GM23338 (cell line): ENCODE measurements at regions not wholly inside any gene's neighbourhood (a gene's known extent, or its start where the extent isn't known, plus 50 kb on each side); places are given as distances from the start of the nearest gene placed in this dataset.

Source experiments
- ATAC-seq: fragments of 200-7000 bp; cut with Tn5 transposase; 3 replicates; pipeline ENCODE4 v1.9.1; 2020
- DNase-seq: peaks from one replicate; pipeline ENCODE4 v3.0.0-alpha.2; 2015; ENCODE audit warnings: low spot score
- H2AFZ ChIP-seq: fragments of 200-600 bp; sonication (generic); 2 replicates; pipeline ENCODE4 v1.8.0; 2016; ENCODE audit warnings: antibody characterized with exemption, mild to moderate bottlenecking, moderate library complexity
- H3F3A ChIP-seq: fragments of 200-600 bp; sonication (generic); replicated peaks from 2 replicates; pipeline ENCODE4 v1.8.0; 2017; ENCODE audit warnings: antibody characterized with exemption, mixed run types, low read depth
- H3K27ac ChIP-seq: fragments of 200-600 bp; sonication (generic); 2 replicates; pipeline ENCODE4 v1.6.1; 2016; ENCODE audit warnings: low read depth
- H3K27me3 ChIP-seq: fragments of 200-600 bp; sonication (generic); 2 replicates; pipeline ENCODE4 v1.8.0; 2016; ENCODE audit warnings: mild to moderate bottlenecking, mixed run types, moderate library complexity; ENCODE audit not compliant: insufficient read depth
- H3K36me3 ChIP-seq: fragments of 200-600 bp; sonication (generic); 2 replicates; pipeline ENCODE4 v1.8.0; 2016; ENCODE audit warnings: mild to moderate bottlenecking; ENCODE audit not compliant: insufficient read depth
- H3K4me1 ChIP-seq: fragments of 200-600 bp; sonication (generic); 2 replicates; pipeline ENCODE4 v1.8.0; 2016; ENCODE audit warnings: mild to moderate bottlenecking, moderate library complexity; ENCODE audit not compliant: insufficient read depth
- H3K4me2 ChIP-seq: fragments of 200-600 bp; sonication (generic); 2 replicates; pipeline ENCODE4 v1.7.1; 2017; ENCODE audit warnings: mixed run types
- H3K4me3 ChIP-seq: fragments of 200-600 bp; sonication (generic); 2 replicates; pipeline ENCODE4 v1.6.1; 2016; ENCODE audit warnings: mixed run types
- H3K79me2 ChIP-seq: fragments of 200-600 bp; sonication (generic); replicated peaks from 2 replicates; pipeline ENCODE4 v1.8.0; 2017; ENCODE audit warnings: mild to moderate bottlenecking; ENCODE audit not compliant: insufficient read depth
- H3K9me2 ChIP-seq: fragments of 200-600 bp; sonication (generic); 2 replicates; pipeline ENCODE4 v1.8.0; 2017; ENCODE audit not compliant: insufficient read depth
- H4K20me1 ChIP-seq: fragments of 200-600 bp; sonication (generic); replicated peaks from 2 replicates; pipeline ENCODE4 v1.8.0; 2017; ENCODE audit warnings: mild to moderate bottlenecking; ENCODE audit not compliant: insufficient read depth
- H3K27ac Mint-ChIP-seq: 2 replicates; pipeline ENCODE4 v1.8.0; 2020; ENCODE audit warnings: inconsistent platforms, mild to moderate bottlenecking, moderate library complexity, mixed read lengths
- H3K27me3 Mint-ChIP-seq: 3 replicates; pipeline ENCODE4 v1.8.0; 2022; ENCODE audit warnings: low read depth, mild to moderate bottlenecking, moderate library complexity, mixed read lengths, inconsistent platforms; ENCODE audit not compliant: insufficient read depth, poor library complexity
- H3K36me3 Mint-ChIP-seq: 3 replicates; pipeline ENCODE4 v1.8.0; 2021; ENCODE audit warnings: low read depth, mild to moderate bottlenecking, inconsistent platforms, moderate library complexity, mixed read lengths
- H3K4me1 Mint-ChIP-seq: 3 replicates; pipeline ENCODE4 v1.8.0; 2020; ENCODE audit warnings: mild to moderate bottlenecking, inconsistent platforms, mixed read lengths
- H3K4me3 Mint-ChIP-seq: 3 replicates; pipeline ENCODE4 v1.8.0; 2021; ENCODE audit warnings: moderate library complexity, mild to moderate bottlenecking, inconsistent platforms, mixed read lengths
- H3K9me3 Mint-ChIP-seq: 3 replicates; pipeline ENCODE4 v1.8.0; 2020; ENCODE audit warnings: moderate library complexity, mild to moderate bottlenecking, inconsistent platforms, mixed read lengths
- CREB1 ChIP-seq: fragments of 250-450 bp; sonication (Bioruptor Pico); IDR thresholded peaks from 2 replicates; pipeline ENCODE4 v1.5.0; 2020; ENCODE audit warnings: low read depth, mild to moderate bottlenecking, moderate library complexity
- EZH2 ChIP-seq: fragments of 200-600 bp; sonication (generic); IDR thresholded peaks from one replicate; pipeline ENCODE4 v1.8.0; 2017; ENCODE audit warnings: antibody characterized with exemption, mild to moderate bottlenecking, low read depth; ENCODE audit not compliant: unreplicated experiment
- NANOG ChIP-seq: IDR thresholded peaks from 2 replicates; pipeline ENCODE4 v1.6.1; 2016; ENCODE audit warnings: antibody characterized with exemption, borderline replicate concordance
- POLR2AphosphoS5 ChIP-seq: IDR thresholded peaks from 2 replicates; pipeline ENCODE4 v1.6.1; 2016; ENCODE audit warnings: antibody characterized with exemption, low read depth
- ZNF114 ChIP-seq: fragments of 250-450 bp; sonication (Bioruptor Pico); IDR thresholded peaks from 2 replicates; pipeline ENCODE4 v1.5.0; 2020; ENCODE audit warnings: mild to moderate bottlenecking, moderate library complexity
- ZNF331 ChIP-seq: fragments of 250-450 bp; sonication (Bioruptor Pico); IDR thresholded peaks from 2 replicates; pipeline ENCODE4 v1.5.0; 2020; ENCODE audit warnings: low read depth, mild to moderate bottlenecking, moderate library complexity
- TF ChIP-seq, protein P1 (sequence below): IDR thresholded peaks from 2 replicates; pipeline ENCODE4 v1.6.1; 2016; ENCODE audit warnings: antibody characterized with exemption
- TF ChIP-seq, protein P2 (sequence below), 2 experiments: fragments of 200-600 bp in 1 of 2; sonication (generic) in 1 of 2; conservative IDR thresholded peaks; 2 replicates each; pipeline versions ENCODE4 v1.5.1 to v1.6.1; 2016 to 2017; ENCODE audit warnings: antibody characterized with exemption in 2 of 2, low read depth in 2 of 2, mild to moderate bottlenecking in 2 of 2, moderate library complexity in 1 of 2
- TF ChIP-seq, protein P3 (sequence below): IDR thresholded peaks from one replicate; pipeline ENCODE4 v1.6.1; 2018; ENCODE audit warnings: antibody characterized with exemption; ENCODE audit not compliant: unreplicated experiment
- TF ChIP-seq, protein P4 (sequence below): fragments of 250-450 bp; sonication (Bioruptor Pico); IDR thresholded peaks from 2 replicates; pipeline ENCODE4 v1.5.0; 2020; ENCODE audit warnings: mild to moderate bottlenecking, moderate library complexity

DNA sequence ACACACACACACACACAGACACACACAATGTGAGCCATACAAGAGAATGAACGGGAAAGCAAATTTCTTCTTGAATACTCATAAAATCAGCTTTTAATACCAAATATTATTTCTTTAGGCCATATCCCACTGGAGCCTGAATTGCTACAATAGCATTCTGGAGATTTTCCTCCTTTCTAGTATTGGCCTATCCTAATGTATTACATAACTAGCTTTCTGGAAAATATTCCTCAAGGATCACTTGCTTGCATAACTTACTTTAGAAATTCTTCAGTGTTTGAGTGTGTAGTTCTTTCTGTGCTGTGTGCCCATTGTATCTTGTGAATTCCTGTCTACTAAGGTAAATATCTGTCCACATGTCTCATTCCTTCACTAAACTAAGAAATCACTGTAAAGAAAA lies 351.0 kb upstream of the MCTP2 start:
- no peak overlapping the region for H3K4me3 ChIP-seq
- peaks cover 21% of the 10 kb centered on the region; the same call in 2 of the 3 replicates for H3K4me1 Mint-ChIP-seq
- no peak overlapping the region for H2AFZ ChIP-seq
- no peaks in the 10 kb centered on the region for H4K20me1 ChIP-seq
- H3K27ac ChIP-seq = no peak overlapping the region
- no peak overlapping the region for H3K27ac Mint-ChIP-seq
- no peaks in the 10 kb centered on the region for H3K9me2 ChIP-seq
- no peaks in the 10 kb centered on the region for H3K36me3 ChIP-seq
- TF ChIP-seq, protein P1, sequence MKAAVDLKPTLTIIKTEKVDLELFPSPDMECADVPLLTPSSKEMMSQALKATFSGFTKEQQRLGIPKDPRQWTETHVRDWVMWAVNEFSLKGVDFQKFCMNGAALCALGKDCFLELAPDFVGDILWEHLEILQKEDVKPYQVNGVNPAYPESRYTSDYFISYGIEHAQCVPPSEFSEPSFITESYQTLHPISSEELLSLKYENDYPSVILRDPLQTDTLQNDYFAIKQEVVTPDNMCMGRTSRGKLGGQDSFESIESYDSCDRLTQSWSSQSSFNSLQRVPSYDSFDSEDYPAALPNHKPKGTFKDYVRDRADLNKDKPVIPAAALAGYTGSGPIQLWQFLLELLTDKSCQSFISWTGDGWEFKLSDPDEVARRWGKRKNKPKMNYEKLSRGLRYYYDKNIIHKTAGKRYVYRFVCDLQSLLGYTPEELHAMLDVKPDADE = no peak
- no peak for TF ChIP-seq ZNF331
- TF ChIP-seq, protein P2, sequence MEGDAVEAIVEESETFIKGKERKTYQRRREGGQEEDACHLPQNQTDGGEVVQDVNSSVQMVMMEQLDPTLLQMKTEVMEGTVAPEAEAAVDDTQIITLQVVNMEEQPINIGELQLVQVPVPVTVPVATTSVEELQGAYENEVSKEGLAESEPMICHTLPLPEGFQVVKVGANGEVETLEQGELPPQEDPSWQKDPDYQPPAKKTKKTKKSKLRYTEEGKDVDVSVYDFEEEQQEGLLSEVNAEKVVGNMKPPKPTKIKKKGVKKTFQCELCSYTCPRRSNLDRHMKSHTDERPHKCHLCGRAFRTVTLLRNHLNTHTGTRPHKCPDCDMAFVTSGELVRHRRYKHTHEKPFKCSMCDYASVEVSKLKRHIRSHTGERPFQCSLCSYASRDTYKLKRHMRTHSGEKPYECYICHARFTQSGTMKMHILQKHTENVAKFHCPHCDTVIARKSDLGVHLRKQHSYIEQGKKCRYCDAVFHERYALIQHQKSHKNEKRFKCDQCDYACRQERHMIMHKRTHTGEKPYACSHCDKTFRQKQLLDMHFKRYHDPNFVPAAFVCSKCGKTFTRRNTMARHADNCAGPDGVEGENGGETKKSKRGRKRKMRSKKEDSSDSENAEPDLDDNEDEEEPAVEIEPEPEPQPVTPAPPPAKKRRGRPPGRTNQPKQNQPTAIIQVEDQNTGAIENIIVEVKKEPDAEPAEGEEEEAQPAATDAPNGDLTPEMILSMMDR (conservative IDR thresholded peaks at IDR 0.05; ENCODE audit: low read depth in 2 of 2) = no peak
- no peak for TF ChIP-seq EZH2
- TF ChIP-seq, protein P3, sequence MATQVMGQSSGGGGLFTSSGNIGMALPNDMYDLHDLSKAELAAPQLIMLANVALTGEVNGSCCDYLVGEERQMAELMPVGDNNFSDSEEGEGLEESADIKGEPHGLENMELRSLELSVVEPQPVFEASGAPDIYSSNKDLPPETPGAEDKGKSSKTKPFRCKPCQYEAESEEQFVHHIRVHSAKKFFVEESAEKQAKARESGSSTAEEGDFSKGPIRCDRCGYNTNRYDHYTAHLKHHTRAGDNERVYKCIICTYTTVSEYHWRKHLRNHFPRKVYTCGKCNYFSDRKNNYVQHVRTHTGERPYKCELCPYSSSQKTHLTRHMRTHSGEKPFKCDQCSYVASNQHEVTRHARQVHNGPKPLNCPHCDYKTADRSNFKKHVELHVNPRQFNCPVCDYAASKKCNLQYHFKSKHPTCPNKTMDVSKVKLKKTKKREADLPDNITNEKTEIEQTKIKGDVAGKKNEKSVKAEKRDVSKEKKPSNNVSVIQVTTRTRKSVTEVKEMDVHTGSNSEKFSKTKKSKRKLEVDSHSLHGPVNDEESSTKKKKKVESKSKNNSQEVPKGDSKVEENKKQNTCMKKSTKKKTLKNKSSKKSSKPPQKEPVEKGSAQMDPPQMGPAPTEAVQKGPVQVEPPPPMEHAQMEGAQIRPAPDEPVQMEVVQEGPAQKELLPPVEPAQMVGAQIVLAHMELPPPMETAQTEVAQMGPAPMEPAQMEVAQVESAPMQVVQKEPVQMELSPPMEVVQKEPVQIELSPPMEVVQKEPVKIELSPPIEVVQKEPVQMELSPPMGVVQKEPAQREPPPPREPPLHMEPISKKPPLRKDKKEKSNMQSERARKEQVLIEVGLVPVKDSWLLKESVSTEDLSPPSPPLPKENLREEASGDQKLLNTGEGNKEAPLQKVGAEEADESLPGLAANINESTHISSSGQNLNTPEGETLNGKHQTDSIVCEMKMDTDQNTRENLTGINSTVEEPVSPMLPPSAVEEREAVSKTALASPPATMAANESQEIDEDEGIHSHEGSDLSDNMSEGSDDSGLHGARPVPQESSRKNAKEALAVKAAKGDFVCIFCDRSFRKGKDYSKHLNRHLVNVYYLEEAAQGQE = no peak
- no peak for TF ChIP-seq POLR2AphosphoS5
- no peak for TF ChIP-seq ZNF114
- TF ChIP-seq CREB1 (CRISPR knock-in tag) = no peak
- TF ChIP-seq NANOG = no peak
- TF ChIP-seq, protein P4, sequence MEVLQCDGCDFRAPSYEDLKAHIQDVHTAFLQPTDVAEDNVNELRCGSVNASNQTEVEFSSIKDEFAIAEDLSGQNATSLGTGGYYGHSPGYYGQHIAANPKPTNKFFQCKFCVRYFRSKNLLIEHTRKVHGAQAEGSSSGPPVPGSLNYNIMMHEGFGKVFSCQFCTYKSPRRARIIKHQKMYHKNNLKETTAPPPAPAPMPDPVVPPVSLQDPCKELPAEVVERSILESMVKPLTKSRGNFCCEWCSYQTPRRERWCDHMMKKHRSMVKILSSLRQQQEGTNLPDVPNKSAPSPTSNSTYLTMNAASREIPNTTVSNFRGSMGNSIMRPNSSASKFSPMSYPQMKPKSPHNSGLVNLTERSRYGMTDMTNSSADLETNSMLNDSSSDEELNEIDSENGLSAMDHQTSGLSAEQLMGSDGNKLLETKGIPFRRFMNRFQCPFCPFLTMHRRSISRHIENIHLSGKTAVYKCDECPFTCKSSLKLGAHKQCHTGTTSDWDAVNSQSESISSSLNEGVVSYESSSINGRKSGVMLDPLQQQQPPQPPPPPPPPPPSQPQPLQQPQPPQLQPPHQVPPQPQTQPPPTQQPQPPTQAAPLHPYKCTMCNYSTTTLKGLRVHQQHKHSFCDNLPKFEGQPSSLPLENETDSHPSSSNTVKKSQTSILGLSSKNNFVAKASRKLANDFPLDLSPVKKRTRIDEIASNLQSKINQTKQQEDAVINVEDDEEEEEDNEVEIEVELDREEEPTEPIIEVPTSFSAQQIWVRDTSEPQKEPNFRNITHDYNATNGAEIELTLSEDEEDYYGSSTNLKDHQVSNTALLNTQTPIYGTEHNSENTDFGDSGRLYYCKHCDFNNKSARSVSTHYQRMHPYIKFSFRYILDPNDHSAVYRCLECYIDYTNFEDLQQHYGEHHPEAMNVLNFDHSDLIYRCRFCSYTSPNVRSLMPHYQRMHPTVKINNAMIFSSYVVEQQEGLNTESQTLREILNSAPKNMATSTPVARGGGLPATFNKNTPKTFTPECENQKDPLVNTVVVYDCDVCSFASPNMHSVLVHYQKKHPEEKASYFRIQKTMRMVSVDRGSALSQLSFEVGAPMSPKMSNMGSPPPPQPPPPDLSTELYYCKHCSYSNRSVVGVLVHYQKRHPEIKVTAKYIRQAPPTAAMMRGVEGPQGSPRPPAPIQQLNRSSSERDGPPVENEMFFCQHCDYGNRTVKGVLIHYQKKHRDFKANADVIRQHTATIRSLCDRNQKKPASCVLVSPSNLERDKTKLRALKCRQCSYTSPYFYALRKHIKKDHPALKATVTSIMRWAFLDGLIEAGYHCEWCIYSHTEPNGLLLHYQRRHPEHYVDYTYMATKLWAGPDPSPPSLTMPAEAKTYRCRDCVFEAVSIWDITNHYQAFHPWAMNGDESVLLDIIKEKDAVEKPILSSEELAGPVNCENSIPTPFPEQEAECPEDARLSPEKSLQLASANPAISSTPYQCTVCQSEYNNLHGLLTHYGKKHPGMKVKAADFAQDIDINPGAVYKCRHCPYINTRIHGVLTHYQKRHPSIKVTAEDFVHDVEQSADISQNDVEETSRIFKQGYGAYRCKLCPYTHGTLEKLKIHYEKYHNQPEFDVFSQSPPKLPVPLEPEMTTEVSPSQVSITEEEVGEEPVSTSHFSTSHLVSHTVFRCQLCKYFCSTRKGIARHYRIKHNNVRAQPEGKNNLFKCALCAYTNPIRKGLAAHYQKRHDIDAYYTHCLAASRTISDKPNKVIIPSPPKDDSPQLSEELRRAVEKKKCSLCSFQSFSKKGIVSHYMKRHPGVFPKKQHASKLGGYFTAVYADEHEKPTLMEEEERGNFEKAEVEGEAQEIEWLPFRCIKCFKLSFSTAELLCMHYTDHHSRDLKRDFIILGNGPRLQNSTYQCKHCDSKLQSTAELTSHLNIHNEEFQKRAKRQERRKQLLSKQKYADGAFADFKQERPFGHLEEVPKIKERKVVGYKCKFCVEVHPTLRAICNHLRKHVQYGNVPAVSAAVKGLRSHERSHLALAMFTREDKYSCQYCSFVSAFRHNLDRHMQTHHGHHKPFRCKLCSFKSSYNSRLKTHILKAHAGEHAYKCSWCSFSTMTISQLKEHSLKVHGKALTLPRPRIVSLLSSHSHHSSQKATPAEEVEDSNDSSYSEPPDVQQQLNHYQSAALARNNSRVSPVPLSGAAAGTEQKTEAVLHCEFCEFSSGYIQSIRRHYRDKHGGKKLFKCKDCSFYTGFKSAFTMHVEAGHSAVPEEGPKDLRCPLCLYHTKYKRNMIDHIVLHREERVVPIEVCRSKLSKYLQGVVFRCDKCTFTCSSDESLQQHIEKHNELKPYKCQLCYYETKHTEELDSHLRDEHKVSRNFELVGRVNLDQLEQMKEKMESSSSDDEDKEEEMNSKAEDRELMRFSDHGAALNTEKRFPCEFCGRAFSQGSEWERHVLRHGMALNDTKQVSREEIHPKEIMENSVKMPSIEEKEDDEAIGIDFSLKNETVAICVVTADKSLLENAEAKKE (CRISPR knock-in tag) = no peak
- DNase-seq (no peak), ATAC-seq (no peak)
- H3K4me2 ChIP-seq = no peak overlapping the region
- H3K4me1 ChIP-seq = peaks cover 8% of the 10 kb centered on the region; the same call in 1 of the 2 replicates
- H3K27me3 ChIP-seq = no peaks in the 10 kb centered on the region
- no peak overlapping the region for H3K4me3 Mint-ChIP-seq
- no peaks in the 10 kb centered on the region for H3F3A ChIP-seq
- H3K79me2 ChIP-seq = no peaks in the 10 kb centered on the region
- no peaks in the 10 kb centered on the region for H3K9me3 Mint-ChIP-seq
- H3K27me3 Mint-ChIP-seq = no peaks in the 10 kb centered on the region
- no peaks in the 10 kb centered on the region for H3K36me3 Mint-ChIP-seq
